GOT3 (cell line): ENCODE measurements at regions not wholly inside any gene's neighbourhood (a gene's known extent, or its start where the extent isn't known, plus 50 kb on each side); places are given as distances from the start of the nearest gene placed in this dataset.

Experiments used
- DNase-seq: peaks from one replicate; lab custom pipeline; 2025; ENCODE audit warnings: mixed read lengths; lab: John Stamatoyannopoulos, UW

GRCh38 chr10:36114141-36114540 is 472.0 kb upstream of the FZD8 start:
- no peak for DNase-seq

GRCh38 chr10:36111676-36112075 is 469.6 kb upstream of the FZD8 start:
- no peak for DNase-seq

- no peak for DNase-seq
These were observed 468.0 kb upstream of the FZD8 start for GRCh38 chr10:36110097-36110496.

GRCh38 chr10:36109399-36110023 is 467.4 kb upstream of the FZD8 start:
- DNase-seq = no peak

GRCh38 chr10:36097696-36098095 is 455.6 kb upstream of the FZD8 start:
- DNase-seq = no peak

- DNase-seq = no peak
These were observed 454.5 kb upstream of the FZD8 start for GRCh38 chr10:36096576-36096975.

- DNase-seq = no peak
These were observed 452.0 kb upstream of the FZD8 start for GRCh38 chr10:36094096-36094495.

GRCh38 chr10:36092116-36092515 is 450.0 kb upstream of the FZD8 start:
- DNase-seq = no peak

GRCh38 chr10:36091007-36091406 is 448.9 kb upstream of the FZD8 start:
- DNase-seq = no peak

GRCh38 chr10:36089790-36090440 is 447.8 kb upstream of the FZD8 start:
- DNase-seq = no peak

GRCh38 chr10:36087006-36088005 is 445.2 kb upstream of the FZD8 start:
- no peak for DNase-seq

- no peak for DNase-seq
These were observed 433.1 kb upstream of the FZD8 start for GRCh38 chr10:36075196-36075595.

GRCh38 chr10:36073796-36074345 is 431.8 kb upstream of the FZD8 start:
- no peak for DNase-seq

- DNase-seq = no peak
These were observed 426.4 kb upstream of the FZD8 start for GRCh38 chr10:36068542-36068941.

GRCh38 chr10:36067748-36068147 is 425.7 kb upstream of the FZD8 start:
- DNase-seq = no peak

- DNase-seq = no peak
These were observed 424.8 kb upstream of the FZD8 start for GRCh38 chr10:36066850-36067249.

- no peak for DNase-seq
These were observed 424.0 kb upstream of the FZD8 start for GRCh38 chr10:36066102-36066501.

GRCh38 chr10:36063396-36063795 is 421.3 kb upstream of the FZD8 start:
- DNase-seq = no peak

- no peak for DNase-seq
These were observed 415.6 kb upstream of the FZD8 start for GRCh38 chr10:36057731-36058130.

- no peak for DNase-seq
These were observed 415.1 kb upstream of the FZD8 start for GRCh38 chr10:36057180-36057579.

- no peak for DNase-seq
These were observed 411.7 kb upstream of the FZD8 start for GRCh38 chr10:36053775-36054174.

GRCh38 chr10:36053271-36053670 is 411.2 kb upstream of the FZD8 start:
- DNase-seq = no peak
